GM18502 (cell line): ENCODE measurements at regions not wholly inside any gene's neighbourhood (a gene's known extent, or its start where the extent isn't known, plus 50 kb on each side); places are given as distances from the start of the nearest gene placed in this dataset.
"Not testable (repeated sequence)": the region's sequence is repeated elsewhere in the genome, so short reads cannot be mapped to it uniquely, and the experiment has no call there.

Source experiments
- ATAC-seq: cut with Tn5 transposase; IDR thresholded peaks from one replicate; pipeline ENCODE4 v1.9.1; 2021; ENCODE audit warnings: mild to moderate bottlenecking; ENCODE audit not compliant: unreplicated experiment, poor library complexity

DNA sequence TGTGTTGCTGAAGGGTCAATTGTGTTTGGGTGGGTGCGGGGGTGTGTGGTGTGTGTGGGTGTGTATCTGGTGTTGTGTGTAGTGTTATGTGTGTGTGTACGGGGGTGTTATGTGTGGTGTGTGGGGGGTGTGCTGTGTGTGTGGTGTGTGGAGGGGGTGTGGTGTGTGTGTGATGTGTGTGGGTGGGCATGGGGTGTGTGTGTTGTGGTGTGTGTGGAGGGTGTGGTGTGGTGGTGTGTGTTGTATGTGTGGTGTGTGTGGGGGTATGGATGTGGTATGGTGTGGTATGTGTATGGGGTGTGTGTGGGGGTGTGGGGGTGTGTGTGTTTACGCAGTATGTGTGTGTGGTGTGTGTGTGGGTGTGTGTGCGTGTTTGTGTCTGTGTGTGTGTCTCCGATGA is 110.8 kb downstream of the ZNF22 start:
- no peak for ATAC-seq

DNA sequence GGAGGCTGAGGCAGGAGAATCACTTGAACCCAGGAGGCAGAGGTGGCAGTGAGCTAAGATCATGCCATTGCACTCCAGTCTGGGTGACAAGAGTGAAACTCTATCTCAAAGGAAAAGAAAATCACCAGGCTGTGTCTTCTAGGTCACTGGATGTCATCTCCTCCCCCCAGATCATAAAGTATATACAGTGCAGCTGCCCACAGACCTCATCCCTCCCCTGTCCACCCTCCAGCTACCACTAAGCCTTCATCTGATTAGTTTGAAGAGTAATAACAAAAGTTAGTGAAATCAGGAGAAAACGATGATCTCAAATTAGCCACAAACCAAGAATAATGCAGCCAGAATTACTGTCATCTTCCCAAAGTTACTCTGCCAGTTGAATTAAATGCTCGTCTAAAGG is 117.2 kb downstream of the ZNF22 start:
- ATAC-seq, result not testable (repeated sequence)

DNA sequence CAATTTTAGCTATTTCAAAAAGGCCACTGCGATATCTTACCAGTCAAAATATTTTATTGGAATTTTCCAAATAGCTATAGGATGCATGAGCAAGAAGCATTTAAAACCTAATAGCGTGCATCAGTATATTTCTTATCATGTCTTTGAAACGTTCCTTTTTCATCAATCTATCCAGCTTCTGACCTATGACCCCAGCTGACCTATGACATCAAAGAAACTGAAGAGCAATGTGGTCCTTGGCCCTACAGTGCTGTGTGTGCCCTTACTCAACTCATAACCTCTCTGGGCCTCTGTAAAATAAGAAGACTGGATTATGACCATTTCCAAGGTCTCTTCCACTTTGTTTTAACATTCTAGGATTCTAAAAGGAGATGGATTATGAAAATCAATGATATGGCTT is 118.2 kb downstream of the ZNF22 start:
- no peak for ATAC-seq

DNA sequence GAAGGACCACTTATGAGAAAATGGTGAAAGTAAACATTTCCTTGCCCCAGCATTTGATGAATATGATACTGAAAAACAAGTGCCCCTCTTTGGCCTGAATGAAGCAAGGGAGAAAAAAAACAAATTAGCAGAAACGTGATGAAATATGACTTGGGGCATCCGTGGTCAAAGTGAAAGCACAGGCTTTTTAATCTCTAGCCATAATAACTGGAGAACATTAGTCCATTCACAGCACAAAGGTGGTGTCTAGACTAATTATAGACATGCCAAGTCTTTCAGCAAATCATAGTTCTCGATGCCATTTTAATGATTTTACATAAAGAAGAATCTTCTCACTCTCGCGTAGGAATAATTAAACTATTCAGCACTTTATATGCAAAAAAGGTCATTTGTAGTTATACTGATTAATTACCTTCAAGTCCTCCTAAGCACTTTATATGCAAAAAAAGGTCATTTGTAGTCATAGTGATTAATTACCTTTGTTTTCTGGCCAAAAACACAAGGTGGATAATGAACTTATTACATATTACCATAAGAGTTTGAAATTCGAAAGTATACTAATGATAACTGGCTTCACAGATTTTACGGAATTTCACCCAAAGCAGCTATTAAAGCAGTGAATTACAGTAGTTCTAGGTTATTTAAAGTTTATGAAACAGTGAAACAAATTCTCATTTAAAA is 121.6 kb downstream of the ZNF22 start:
- not testable (repeated sequence) for ATAC-seq

DNA sequence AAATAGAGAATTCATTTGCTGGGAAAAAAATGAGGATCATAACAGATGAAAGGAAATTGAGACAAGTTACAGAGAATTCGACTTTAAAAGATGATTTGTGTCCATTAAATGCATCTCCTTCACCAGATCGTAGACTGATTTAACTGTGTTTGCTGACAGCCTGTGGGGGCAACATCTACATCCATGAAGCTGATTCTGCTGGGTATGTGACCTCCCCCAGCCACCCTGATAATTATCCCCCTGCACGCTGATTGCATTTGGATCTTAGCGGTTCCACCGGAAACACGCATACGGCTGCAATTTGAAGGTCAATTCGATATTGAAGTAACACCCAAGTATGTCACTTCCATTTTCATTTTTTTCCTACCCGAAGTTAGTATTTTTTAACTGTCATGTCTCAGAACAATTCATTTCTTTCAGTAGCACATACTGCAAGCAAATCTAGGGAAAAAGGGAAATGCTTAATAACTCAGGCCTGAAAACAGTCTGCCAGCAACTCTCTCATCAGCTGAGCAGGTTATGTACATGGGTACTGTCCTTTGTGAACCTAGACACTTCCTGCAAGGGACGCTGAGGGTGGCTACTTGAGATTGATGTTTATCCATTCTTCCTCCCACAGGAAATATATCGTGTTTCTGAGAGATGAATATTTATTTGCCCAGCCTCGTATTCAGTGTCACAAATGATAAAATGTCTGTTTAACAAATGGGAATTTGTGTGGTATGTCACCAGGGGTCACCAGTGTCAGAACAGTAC is 134.9 kb downstream of the ZNF22 start:
- ATAC-seq, result no peak

DNA sequence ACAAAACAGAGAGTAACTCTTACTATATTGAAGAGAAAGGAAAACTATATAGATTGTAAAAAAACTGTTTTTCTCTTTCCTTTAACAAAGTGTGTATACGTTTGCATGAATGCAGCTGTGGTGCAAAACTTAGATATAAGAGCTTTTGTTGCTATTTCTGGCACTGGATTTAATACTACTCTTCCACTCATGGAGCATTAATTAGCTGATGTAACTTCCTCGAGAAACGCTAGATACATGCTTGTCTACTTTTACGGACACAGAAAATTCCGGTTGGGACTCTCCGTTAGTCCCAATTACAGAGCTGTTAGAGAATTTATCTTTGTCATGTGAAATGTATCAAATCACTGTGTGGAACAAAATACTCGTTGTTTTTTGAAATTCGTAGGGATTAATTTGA is 135.5 kb downstream of the ZNF22 start:
- ATAC-seq, result no peak

DNA sequence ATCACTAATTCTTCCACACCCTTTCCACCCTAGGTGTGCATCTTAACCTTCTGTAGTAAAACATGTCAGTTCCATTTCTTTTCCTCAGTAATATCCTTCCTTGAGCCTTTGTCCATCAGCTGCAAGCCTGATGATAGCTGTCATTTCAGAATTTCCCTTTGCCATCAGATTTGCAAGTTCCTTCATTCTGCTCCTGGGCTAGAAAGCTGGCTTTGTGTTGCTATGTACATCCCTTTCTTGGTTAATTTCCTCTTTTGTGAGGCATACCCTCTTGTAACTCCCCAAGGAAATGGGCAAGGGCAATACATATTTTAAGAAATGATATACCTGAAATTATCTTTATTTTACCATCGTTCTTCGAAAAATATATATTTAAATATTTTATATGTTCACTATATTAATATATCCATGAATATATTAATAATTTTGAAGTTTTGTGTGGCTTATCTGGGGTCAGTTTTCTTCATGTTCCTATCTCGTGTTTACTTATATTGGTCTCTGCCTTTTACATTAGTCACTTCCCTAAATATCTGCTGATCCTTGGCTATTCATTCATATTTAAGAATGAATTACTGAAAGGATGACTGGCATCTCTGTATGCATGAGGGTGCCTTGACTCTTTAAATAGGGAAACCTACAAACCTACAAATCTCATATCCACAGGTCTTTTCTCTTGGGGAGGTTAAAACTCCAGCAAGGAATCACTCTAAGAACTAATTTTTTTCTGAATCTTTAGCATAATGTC is 143.8 kb downstream of the ZNF22 start:
- no peak for ATAC-seq

DNA sequence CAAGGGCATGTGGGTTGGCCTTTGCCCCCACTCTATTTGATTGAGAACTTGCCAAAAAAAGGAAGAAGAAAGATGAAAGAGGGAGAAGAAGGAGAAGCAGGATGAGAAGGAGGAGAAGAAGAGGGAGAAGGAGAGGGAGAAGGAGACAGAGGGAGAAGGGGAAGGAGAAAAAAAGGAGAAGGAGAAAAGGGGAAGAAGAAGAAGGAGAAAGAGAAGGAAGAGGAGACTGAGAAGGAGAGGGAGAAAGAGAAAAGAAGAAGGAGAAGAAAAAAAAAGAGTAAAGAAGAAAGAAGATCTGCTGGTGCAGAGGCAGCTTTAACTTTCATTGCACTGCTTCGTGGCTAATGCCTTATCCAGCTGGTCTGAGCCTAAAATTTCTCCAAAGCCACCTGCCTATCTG is 144.4 kb downstream of the ZNF22 start:
- ATAC-seq, result not testable (repeated sequence)

DNA sequence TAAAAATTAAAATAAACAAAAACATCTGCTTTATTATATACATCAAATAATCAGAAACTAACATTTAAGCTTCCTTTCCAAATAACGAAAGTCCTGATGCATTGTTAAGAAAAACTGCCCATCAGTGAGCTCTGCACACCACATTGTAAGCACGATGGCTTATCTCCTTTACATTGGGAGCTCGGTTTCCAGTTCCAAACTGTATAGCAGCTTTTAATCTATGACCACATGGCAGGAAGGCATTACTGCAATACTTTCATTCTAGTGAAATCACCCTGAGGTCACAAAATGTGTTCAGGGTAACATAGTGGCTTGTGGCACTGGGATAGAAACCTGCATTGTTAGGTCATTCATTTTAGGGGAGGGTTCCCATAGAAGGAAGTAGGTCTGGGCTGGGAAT is 146.3 kb downstream of the ZNF22 start:
- ATAC-seq, result no peak

DNA sequence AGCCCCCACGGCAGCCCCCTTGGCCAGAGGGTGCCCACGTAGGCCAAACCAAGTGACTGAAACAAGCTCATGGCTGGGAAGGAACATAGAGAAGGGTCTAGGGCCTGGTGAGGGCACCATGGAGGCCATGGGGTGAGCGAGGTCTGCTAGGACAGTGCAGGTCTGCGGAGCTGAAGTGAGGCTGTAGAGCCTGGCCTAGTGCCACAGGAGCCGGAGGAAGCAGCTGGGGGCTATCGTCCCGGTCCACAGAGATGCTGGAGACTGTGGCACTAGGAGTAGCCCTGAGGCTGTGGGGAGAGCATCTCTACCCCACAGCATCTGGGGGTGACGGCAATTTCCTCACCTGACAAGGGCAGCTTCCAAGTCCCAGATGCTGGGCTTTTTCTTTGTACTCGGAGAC is 150.3 kb downstream of the ZNF22 start:
- ATAC-seq, result no peak

DNA sequence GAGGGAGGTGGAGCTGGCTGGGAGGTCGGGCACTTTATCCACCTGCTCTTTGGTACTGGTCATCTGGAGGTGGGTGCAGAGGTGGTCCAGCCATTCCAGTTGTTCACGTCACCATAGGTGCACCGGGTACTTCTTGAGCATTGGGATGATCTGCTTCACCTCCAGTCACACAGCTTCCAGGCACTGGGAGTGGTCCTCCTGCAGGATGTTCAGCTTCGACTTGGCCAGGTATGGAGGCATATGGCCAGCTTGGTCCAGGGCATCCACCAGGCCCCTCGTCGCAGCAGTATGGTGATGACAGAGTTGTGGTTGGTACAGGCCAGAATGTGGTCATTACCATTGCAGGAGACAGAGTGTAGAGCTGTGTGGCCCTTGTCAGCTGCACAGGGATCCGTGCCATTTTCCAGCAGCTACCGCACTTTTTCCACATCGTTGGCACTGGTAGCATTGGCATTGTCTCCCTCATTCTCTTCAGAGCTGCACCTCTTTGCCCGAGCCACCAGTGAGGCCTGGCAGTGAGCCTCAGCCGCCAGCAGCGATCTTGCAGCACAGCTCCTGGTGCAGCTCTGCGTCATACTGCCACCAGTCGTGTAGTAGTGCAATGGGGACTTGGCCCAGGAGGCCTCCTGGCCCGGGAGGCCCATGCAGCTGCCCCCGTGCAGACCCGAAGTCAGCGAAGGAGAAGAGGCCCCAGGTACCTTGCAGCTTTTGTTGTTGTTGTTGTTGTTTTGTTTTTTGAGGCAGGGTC is 150.9 kb downstream of the ZNF22 start:
- no peak for ATAC-seq

DNA sequence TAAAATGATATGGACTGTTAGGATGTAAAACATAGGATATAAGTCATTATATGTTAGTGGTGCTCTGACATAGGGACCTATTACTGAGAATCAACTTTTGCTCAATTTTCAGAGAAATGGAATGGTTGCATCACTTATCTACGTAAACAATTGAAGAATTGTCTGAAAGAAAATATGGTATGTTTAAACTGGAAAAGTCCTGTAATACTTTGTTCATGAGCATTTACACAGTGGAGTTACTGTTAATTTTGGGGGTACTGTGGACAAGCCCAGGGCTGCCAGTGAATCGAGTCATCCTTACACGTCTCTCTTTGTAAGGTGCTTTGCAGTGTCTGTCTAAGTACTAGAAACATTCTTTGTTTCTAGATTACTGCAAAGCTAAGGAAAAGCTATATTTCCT is 152.0 kb downstream of the ZNF22 start:
- no peak for ATAC-seq

DNA sequence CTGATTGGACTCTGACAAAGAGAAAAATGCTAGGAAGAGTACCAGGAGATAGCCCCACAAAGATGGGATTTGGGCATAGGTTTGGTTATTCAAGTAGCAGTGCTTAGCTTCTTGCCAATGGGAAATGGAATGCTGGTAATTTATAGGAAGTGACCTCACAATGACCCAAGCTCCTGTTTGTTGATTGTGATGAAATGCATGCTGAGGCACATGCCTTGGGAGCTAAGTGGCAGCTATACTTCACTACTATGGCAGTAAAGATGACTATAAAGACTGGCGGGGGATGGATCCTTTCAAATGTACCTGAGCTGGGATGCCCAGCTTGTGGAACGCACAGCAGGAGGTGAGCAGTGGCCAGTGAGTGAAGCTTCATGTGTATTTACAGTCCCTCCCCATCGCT is 153.8 kb downstream of the ZNF22 start:
- ATAC-seq, result no peak

DNA sequence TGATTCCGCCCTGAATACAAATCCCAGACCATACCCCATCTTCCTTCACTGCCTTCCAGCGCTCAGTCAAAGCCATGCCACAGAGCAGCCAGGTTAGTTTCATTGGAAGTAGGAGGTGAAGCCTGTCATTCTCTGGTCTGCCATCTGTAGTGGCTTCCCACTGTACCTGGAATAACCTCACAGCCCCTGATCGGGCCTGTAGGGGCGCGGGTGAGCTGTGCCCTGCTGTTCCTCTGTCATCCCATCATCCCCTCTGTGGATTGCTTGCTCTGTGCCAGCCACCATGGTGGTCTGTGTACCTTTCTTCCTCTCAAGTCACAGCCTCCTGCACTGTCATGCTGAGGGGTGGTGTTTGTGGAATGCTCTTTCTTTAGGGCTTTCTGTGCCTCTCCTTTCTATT is 155.1 kb downstream of the ZNF22 start:
- no peak for ATAC-seq

DNA sequence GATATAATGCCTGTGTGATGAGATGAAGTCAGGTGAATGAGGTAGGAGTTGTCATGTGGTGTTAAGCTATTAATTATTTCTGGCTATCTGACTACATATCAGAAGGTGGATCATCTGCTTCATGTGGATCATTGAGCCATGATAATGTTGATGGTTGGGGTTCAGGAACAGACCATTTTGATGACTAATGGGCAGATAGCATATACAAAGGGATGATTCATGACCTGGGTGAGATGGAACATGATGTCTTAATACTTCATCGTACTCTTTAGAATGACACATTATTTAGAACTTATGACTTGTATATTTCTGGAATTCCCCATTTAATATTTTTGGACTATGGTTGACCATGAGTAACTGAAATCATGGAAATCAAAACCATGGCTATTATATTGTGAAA is 155.1 kb downstream of the OR13A1 start:
- no peak for ATAC-seq

DNA sequence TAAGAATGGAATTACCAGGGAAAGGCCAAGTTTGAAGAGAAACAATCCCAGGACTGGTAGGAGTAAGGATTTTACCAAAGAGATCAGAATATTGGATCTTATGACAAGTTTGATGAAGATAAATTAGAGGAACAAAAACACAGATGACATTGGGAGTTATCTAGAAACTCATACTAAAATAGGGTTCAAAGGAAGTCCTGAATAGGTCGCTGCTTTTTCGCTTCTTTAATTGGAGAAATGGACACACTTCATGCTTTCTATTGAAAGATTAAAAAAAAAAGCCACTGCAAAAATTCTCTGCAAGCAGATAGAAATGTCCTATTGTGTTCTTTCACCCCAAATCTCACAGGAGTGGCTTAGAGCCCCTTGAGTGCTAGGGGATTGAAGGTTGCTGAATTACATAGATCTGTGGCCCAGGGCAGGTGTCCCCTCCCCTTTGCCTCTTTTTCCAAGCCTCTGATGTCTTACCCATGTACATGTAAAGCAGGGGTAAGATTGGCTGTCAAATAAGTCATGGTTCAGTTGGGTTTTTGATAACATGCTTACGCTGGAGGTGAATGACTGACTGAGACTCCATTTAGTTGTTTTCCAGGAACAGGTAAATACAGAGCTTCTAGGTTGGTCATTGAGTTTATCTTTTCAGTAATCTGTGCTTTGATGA is 152.0 kb downstream of the OR13A1 start:
- ATAC-seq, result no peak

DNA sequence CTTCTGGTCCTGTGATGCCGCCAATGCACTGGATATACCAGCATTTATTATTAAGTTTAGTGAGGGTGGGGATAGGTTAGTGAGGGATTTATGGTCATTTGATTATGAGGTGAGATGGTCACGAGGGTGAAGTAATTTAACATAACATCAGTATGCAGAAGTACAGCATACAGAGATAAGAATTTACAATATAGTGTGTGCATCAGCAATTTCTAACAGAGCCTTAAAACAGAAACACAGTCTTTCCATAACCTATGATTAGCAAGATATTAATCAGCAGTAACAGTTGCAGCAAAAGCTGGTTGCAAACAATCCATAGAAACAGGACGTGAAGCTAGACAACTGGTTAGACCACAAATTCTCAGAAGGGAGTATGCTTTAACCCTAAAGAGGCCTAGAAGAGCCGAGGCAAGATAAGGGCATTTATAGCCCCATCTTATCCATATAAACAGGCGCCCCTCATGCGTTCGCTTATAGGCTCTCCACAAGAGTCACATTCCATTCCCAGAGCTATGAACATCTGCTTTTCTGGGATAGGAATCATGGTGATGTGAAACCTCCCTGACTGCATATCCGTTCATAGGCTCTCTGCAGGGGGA is 139.8 kb downstream of the OR13A1 start:
- ATAC-seq, result not testable (repeated sequence)

DNA sequence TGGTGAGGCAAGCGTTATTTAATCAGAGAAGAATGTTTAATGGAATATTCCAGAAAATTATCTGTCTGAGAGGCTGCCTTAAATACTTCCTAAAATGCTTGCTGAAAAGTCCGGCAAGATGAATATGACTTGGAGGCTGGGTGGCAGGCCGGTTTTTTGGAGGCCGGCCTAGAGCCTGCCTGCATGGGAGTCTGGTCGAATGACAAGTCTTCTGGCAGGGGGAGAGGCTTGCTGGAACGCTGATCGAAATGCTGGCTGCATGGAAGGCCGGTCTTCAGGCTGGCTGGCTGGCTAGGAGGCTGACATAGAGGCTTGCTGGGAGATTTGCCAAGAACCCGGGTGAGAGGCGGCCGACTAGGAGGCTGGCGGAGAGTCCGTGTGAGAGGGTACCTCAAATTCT is 135.7 kb downstream of the OR13A1 start:
- ATAC-seq, result no peak

DNA sequence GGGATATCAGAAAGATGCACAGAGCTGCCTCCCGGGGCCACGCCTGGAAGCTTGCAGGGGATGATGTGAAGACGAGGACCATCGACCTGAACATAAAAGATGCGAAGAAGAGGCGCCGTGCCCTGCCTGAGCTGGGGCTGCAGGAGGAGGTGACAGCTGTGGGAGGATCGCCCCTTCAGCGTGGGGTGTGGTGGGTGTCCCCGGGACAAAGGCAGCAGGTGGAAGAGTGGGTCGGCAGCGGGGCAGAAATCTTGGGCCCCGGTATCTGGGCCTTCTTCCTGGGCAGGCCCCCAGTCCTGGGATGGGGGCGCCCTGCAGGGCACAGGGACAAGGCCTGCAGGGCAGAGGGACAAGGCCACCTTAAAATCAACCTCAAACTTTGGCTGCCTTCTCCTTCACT is 134.9 kb downstream of the OR13A1 start:
- ATAC-seq, result no peak
